ENCODE measurements at regions not wholly inside any gene's neighbourhood (a gene's known extent, or its start where the extent isn't known, plus 50 kb on each side); places are given as distances from the start of the nearest gene placed in this dataset.

DNA sequence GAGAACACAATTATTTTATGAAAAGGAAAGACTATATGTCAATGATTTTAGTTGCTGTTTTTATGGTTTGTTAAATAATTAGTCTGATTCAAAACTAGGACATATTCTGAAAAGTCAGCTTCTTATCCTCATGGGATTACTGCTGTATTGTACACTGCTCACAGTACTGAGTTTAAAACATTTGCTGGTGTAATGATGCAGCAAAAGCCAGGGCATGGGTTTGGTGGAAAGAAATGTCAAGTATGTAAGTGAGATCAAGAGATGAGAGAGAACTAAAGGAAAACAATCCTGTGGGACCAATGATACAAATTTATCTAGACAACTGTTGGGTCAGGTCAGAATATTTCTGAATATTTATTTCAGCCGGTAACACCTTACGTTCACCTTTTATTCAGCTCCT is 210.1 kb upstream of the ARHGEF26 start:
- Histone ChIP-seq H3K9me3 (ENCODE audit: control extremely low read depth in 1 of 3, control insufficient read depth in 2 of 3, insufficient read depth in 1 of 3, low read length in 2 of 3) (no peaks in the 10 kb centered on the region), H3K9ac (ENCODE audit: low read length) (no peak overlapping the region), H3K4me2 (replicated peaks; ENCODE audit: low read depth, low read length, poor library complexity, severe bottlenecking) (no peak overlapping the region), H3K27me3 (replicated peaks in 1 of 4; ENCODE audit: control extremely low read depth in 1 of 4, control insufficient read depth in 3 of 4, insufficient read depth in 4 of 4, low read length in 3 of 4) (no peaks in the 10 kb centered on the region), H3K27ac (ENCODE audit: low read length in 2 of 2) (no peak overlapping the region), H2AFZ (ENCODE audit: insufficient read depth, low read depth, low read length, poor library complexity, severe bottlenecking) (no peak overlapping the region), H3K4me3 (ENCODE audit: control extremely low read depth in 1 of 5, extremely low read depth in 1 of 5, insufficient read depth in 1 of 5, low read depth in 2 of 5, low read length in 4 of 5) (no peak overlapping the region), H3K79me2 (ENCODE audit: control insufficient read depth, insufficient read depth, low read length) (no peaks in the 10 kb centered on the region), H3K4me1 (ENCODE audit: control insufficient read depth in 2 of 2, insufficient read depth in 2 of 2, low read length in 2 of 2) (no peaks in the 10 kb centered on the region), H4K20me1 (ENCODE audit: control insufficient read depth, insufficient read depth, low read length, poor library complexity, severe bottlenecking) (no peaks in the 10 kb centered on the region), H3K36me3 (replicated peaks in 1 of 2; ENCODE audit: control extremely low read depth in 1 of 2, control insufficient read depth in 1 of 2, extremely low read depth in 1 of 2, insufficient read depth in 2 of 2, low read length in 1 of 2) (no peaks in the 10 kb centered on the region)
- ATAC-seq (ENCODE audit: low read depth) (no peak), DNase-seq (no peak)
- WGBS (ENCODE audit: insufficient coverage) = no CpG with 5 or more reads among the region's 2 CpGs
- POLR2A ChIA-PET = no interaction called here
- intact Hi-C loops (cut with micrococcal nuclease) = no loop called here
- TF ChIP-seq, protein P1, sequence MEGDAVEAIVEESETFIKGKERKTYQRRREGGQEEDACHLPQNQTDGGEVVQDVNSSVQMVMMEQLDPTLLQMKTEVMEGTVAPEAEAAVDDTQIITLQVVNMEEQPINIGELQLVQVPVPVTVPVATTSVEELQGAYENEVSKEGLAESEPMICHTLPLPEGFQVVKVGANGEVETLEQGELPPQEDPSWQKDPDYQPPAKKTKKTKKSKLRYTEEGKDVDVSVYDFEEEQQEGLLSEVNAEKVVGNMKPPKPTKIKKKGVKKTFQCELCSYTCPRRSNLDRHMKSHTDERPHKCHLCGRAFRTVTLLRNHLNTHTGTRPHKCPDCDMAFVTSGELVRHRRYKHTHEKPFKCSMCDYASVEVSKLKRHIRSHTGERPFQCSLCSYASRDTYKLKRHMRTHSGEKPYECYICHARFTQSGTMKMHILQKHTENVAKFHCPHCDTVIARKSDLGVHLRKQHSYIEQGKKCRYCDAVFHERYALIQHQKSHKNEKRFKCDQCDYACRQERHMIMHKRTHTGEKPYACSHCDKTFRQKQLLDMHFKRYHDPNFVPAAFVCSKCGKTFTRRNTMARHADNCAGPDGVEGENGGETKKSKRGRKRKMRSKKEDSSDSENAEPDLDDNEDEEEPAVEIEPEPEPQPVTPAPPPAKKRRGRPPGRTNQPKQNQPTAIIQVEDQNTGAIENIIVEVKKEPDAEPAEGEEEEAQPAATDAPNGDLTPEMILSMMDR (IDR thresholded peaks at IDR 0.05) = no peak
- no peak for TF ChIP-seq EZH2 (IDR thresholded peaks at IDR 0.05; ENCODE audit: borderline replicate concordance, insufficient read depth, low read depth, low read length, poor library complexity, severe bottlenecking)
- Mint-ChIP-seq H3K9me3 (ENCODE audit: insufficient read depth) (no peaks in the 10 kb centered on the region), H3K4me3 (no peak overlapping the region), H3K27me3 (no peaks in the 10 kb centered on the region), H3K4me1 (no peaks in the 10 kb centered on the region), H3K27ac (no peak overlapping the region)
- CTCF ChIA-PET = no interaction called here

DNA sequence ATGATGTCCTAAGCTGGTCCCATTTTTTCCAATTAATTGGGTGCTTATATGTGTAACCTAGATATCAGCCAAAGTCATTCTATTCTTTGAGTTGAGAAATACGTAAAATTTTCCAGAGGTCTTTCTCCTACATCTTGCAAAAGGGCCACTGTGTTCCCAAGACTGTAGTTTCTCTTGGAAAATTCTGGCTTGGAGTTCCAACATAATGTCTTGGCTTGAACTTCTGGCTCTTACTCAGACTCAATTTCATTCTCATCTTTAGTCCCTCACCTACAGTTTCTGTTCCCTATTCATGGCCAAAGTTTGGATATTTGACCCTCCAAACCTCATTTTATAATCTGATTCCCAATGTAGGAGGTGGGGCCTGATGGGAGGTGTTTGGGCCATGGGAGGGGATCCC is 201.4 kb upstream of the ARHGEF26 start:
- Mint-ChIP-seq H3K27me3 (no peaks in the 10 kb centered on the region), H3K9me3 (ENCODE audit: insufficient read depth) (peaks cover 6% of the 10 kb centered on the region), H3K27ac (no peak overlapping the region), H3K4me3 (no peak overlapping the region), H3K4me1 (no peaks in the 10 kb centered on the region)
- ATAC-seq (ENCODE audit: low read depth) (no peak), DNase-seq (no peak)
- H3K4me1 ChIP-seq (ENCODE audit: control insufficient read depth in 2 of 2, insufficient read depth in 2 of 2, low read length in 2 of 2) = no peaks in the 10 kb centered on the region
- TF ChIP-seq EZH2 (IDR thresholded peaks at IDR 0.05; ENCODE audit: borderline replicate concordance, insufficient read depth, low read depth, low read length, poor library complexity, severe bottlenecking) = no peak
- TF ChIP-seq, protein P1 (IDR thresholded peaks at IDR 0.05) = no peak
- H3K79me2 ChIP-seq (ENCODE audit: control insufficient read depth, insufficient read depth, low read length) = no peaks in the 10 kb centered on the region
- H4K20me1 ChIP-seq (ENCODE audit: control insufficient read depth, insufficient read depth, low read length, poor library complexity, severe bottlenecking) = no peaks in the 10 kb centered on the region
- no peak overlapping the region for H3K4me2 ChIP-seq (replicated peaks; ENCODE audit: low read depth, low read length, poor library complexity, severe bottlenecking)
- POLR2A ChIA-PET = interaction anchor here (0.7 kb wide), 1 partner anchor 1035 kb away, joined by 3 read pairs; no protein-coding TSS in a partner anchor
- no peaks in the 10 kb centered on the region for H3K36me3 ChIP-seq (replicated peaks in 1 of 2; ENCODE audit: control extremely low read depth in 1 of 2, control insufficient read depth in 1 of 2, extremely low read depth in 1 of 2, insufficient read depth in 2 of 2, low read length in 1 of 2)
- H2AFZ ChIP-seq (ENCODE audit: insufficient read depth, low read depth, low read length, poor library complexity, severe bottlenecking) = no peak overlapping the region
- no peak overlapping the region for H3K27ac ChIP-seq (ENCODE audit: low read length in 2 of 2)
- no CpG with 5 or more reads among the region's 1 CpG for WGBS (ENCODE audit: insufficient coverage)
- no peaks in the 10 kb centered on the region for H3K27me3 ChIP-seq (replicated peaks in 1 of 4; ENCODE audit: control extremely low read depth in 1 of 4, control insufficient read depth in 3 of 4, insufficient read depth in 4 of 4, low read length in 3 of 4)
- no peak overlapping the region for H3K4me3 ChIP-seq (ENCODE audit: control extremely low read depth in 1 of 5, extremely low read depth in 1 of 5, insufficient read depth in 1 of 5, low read depth in 2 of 5, low read length in 4 of 5)
- CTCF ChIA-PET = interaction anchor here (0.6 kb wide), 1 partner anchor 10 kb away, joined by 4 read pairs; no protein-coding TSS in a partner anchor
- intact Hi-C loops (cut with micrococcal nuclease) = no loop called here
- H3K9me3 ChIP-seq (ENCODE audit: control extremely low read depth in 1 of 3, control insufficient read depth in 2 of 3, insufficient read depth in 1 of 3, low read length in 2 of 3) = no peaks in the 10 kb centered on the region
- H3K9ac ChIP-seq (ENCODE audit: low read length) = no peak overlapping the region
